Fibroblast of villous mesenchyme (primary cell): ENCODE measurements at regions not wholly inside any gene's neighbourhood (a gene's known extent, or its start where the extent isn't known, plus 50 kb on each side); places are given as distances from the start of the nearest gene placed in this dataset.

Experiments
- DNase-seq: peaks from one replicate; pipeline ENCODE4 v3.0.0-alpha.2; 2010; ENCODE audit warnings: low read depth
- H3K4me3 ChIP-seq: 2 replicates; pipeline ENCODE4 v1.5.1; 2011; ENCODE audit warnings: low read depth, mild to moderate bottlenecking, low read length
- CTCF ChIP-seq: IDR thresholded peaks from 2 replicates; pipeline ENCODE4 v1.5.1; 2012; ENCODE audit warnings: low read depth, mild to moderate bottlenecking, low read length; ENCODE audit not compliant: insufficient read depth

DNA sequence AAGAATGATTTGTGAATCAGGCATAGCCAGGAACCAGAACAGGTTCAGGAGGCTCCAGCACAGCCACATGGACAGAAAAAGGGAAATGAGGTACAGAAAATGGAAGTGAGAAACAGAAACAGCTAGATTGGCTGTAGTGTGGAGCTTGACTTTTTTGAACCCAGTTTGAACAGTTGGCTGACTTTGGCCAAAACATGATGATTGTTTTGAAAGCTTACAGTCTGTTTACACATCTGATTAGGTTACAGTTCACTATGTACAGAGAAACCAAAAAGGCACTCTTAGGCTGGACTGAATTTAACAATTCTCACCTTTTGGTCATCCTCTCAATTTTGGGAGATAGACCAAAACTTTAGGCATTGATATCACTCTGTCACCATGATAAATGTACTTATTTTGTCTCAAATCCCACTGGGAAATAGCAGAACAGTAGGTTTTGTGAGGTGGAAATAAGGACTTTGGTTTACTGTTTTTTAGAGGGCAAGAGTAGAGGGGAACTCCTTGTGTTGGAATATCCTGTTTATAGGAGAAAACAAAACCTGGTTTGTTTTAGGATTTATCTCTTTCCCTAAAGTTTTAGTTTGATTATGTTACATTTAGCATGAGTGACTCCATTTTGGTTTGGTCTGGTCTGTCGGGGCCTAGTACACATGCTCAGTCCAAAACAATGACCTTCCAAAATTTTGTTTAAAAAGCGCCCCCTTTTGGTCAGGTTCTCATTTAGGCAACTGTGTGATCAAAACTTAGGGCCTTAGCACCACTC, 123.1 kb downstream of the OLIG3 start:
- peak; percentile 15 for DNase-seq
- TF ChIP-seq CTCF, result peak; percentile 14
- H3K4me3 ChIP-seq, result no peak overlapping the region

DNA sequence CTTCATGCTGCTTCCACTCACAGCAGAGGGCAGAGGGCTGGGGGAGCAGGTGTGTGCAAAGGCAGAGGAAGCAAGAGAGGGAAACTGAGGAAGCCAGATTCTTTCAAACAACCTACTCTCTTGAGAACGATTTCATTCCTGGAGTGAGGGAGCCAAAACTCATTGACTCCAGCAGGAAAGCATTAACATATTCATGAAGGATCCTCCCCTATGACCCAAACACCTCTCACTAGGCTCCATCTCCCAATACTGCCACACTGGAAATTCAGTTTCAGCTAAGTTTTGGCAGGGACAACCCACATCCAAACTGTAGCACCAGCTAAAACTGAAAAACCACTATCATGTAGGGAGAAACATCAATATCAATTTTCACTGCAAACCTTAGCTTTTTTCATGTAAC, 125.1 kb downstream of the OLIG3 start:
- H3K4me3 ChIP-seq, result no peak overlapping the region
- no peak for TF ChIP-seq CTCF
- no peak for DNase-seq

GRCh38 chr6:137365707-137366437, 128.3 kb downstream of the OLIG3 start:
- DNase-seq, result no peak
- no peak for TF ChIP-seq CTCF

GRCh38 chr6:137363805-137364138, 130.4 kb downstream of the OLIG3 start:
- no peak for TF ChIP-seq CTCF
- DNase-seq, result no peak
- H3K4me3 ChIP-seq, result no peak overlapping the region

More at GRCh38 chr6:137365707-137366437, 128.3 kb downstream of the OLIG3 start:
- H3K4me3 ChIP-seq, result no peak overlapping the region

DNA sequence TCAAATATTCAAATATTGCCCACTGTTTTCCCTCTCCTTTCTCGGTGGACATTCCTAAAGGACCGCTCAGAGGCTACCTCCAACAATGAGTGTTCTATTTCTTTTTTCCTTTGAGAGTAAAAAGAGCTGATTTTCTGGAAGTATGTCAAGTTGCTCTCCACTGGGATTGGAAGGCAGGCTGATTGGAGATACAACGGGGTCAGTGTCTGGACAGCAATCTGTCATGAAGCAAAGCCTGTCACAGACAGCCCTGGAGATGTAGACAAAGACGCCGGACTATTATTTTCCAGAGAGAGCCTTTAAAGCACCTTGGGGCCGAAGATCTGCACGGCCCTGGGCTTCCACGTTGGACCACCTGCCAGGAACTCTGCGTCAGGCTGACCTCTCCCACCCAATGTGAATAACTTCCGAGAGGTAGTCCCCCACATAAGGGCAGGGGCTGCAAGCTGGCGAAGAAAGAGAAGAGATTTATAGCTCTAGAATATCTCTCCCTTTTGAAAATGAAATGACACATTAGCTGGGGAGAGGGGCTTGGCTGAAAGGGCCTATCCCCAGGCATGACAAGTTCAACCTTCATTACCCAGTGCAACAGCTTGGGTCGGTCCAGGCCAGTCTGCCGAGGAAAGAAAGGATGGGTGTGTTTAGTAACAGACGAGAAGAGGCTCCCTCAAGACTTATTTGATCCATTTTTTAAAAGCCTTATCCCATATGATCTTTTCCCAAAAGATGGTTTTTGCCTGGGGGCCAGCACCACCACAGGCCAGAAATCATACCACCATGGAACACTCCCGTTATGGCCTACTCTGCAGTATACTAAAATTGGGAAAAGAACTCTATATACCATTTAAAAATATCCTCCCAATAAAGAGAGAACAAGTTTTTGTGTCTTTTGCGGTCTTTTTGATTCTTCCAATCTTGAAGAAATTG, 131.1 kb downstream of the OLIG3 start:
- no peak overlapping the region for H3K4me3 ChIP-seq
- no peak for DNase-seq
- TF ChIP-seq CTCF, result no peak

- no peak for DNase-seq
- no peak overlapping the region for H3K4me3 ChIP-seq
- no peak for TF ChIP-seq CTCF
These were observed 132.5 kb downstream of the OLIG3 start for GRCh38 chr6:137361701-137362100.
